Hematopoietic multipotent progenitor cell (in vitro differentiated cells): ENCODE measurements at regions not wholly inside any gene's neighbourhood (a gene's known extent, or its start where the extent isn't known, plus 50 kb on each side); places are given as distances from the start of the nearest gene placed in this dataset.
"Not testable (repeated sequence)": the region's sequence is repeated elsewhere in the genome, so short reads cannot be mapped to it uniquely, and the experiment has no call there.

Experiments used
- DNase-seq, 3 donors: peaks; one replicate each; pipeline ENCODE4 v3.0.0-alpha.2; 2011 to 2015; ENCODE audit warnings: low read depth in 2 of 3, low spot score in 2 of 3

- no peak for DNase-seq
These were observed 95.3 kb upstream of the SNX9 start for GRCh38 chr6:157727629-157728182.

- no peak for DNase-seq
These were observed 94.7 kb upstream of the SNX9 start for GRCh38 chr6:157728183-157728881.

GRCh38 chr6:157731221-157731620, 91.8 kb upstream of the SNX9 start:
- DNase-seq: no peak

GRCh38 chr6:157732007-157732406, 91.0 kb upstream of the SNX9 start:
- DNase-seq: no peak

- no peak for DNase-seq
These were observed 90.5 kb upstream of the SNX9 start for GRCh38 chr6:157732416-157733161.

- DNase-seq: not testable (repeated sequence)
These were observed 86.5 kb upstream of the SNX9 start for GRCh38 chr6:157736555-157736954.

- no peak for DNase-seq
These were observed 81.6 kb upstream of the SNX9 start for GRCh38 chr6:157741321-157741947.

- DNase-seq: no peak
These were observed 81.0 kb upstream of the SNX9 start for GRCh38 chr6:157741948-157742556.

- no peak for DNase-seq
These were observed 78.9 kb upstream of the SNX9 start for GRCh38 chr6:157744102-157744601.

- DNase-seq: no peak
These were observed 76.1 kb upstream of the SNX9 start for GRCh38 chr6:157746897-157747296.

- peak in 1 of 3 donors; percentile 5 for DNase-seq
These were observed 75.7 kb upstream of the SNX9 start for GRCh38 chr6:157747370-157747769.

GRCh38 chr6:157748839-157749571, 74.0 kb upstream of the SNX9 start:
- DNase-seq: peak in 1 of 3 donors; percentile 77

- DNase-seq: not testable (repeated sequence)
These were observed 72.1 kb upstream of the SNX9 start for GRCh38 chr6:157750973-157751372.

GRCh38 chr6:157751547-157752200, 71.4 kb upstream of the SNX9 start:
- DNase-seq: no peak

GRCh38 chr6:157752879-157753278, 70.2 kb upstream of the SNX9 start:
- not testable (repeated sequence) for DNase-seq

- no peak for DNase-seq
These were observed 69.8 kb upstream of the SNX9 start for GRCh38 chr6:157753291-157753690.

- DNase-seq: not testable (repeated sequence)
These were observed 69.2 kb upstream of the SNX9 start for GRCh38 chr6:157753801-157754200.

GRCh38 chr6:157754351-157754750, 68.7 kb upstream of the SNX9 start:
- no peak for DNase-seq

- DNase-seq: no peak
These were observed 67.9 kb upstream of the SNX9 start for GRCh38 chr6:157755032-157755745.
